ENCODE measurements at regions not wholly inside any gene's neighbourhood (a gene's known extent, or its start where the extent isn't known, plus 50 kb on each side); places are given as distances from the start of the nearest gene placed in this dataset.

- no peak for DNase-seq (ENCODE audit: low read depth)
These were observed 912.3 kb upstream of the SEL1L start for GRCh38 chr14:82445810-82446570.

- DNase-seq (ENCODE audit: low read depth) = no peak
These were observed 913.9 kb upstream of the SEL1L start for GRCh38 chr14:82447586-82447985.

- no peak for DNase-seq (ENCODE audit: low read depth)
These were observed 916.3 kb upstream of the SEL1L start for GRCh38 chr14:82449926-82450468.

- DNase-seq (ENCODE audit: low read depth) = no peak
These were observed 918.0 kb upstream of the SEL1L start for GRCh38 chr14:82451675-82452074.

- no peak for DNase-seq (ENCODE audit: low read depth)
These were observed 948.7 kb upstream of the SEL1L start for GRCh38 chr14:82482345-82482744.

GRCh38 chr14:82488473-82488872 lies 954.8 kb upstream of the SEL1L start:
- DNase-seq (ENCODE audit: low read depth) = no peak

- DNase-seq (ENCODE audit: low read depth) = no peak
These were observed 956.7 kb upstream of the SEL1L start for GRCh38 chr14:82490397-82490796.

- DNase-seq (ENCODE audit: low read depth) = no peak
These were observed 958.5 kb upstream of the SEL1L start for GRCh38 chr14:82492157-82492556.

GRCh38 chr14:82500222-82500621 lies 966.6 kb upstream of the SEL1L start:
- DNase-seq (ENCODE audit: low read depth) = no peak

GRCh38 chr14:82501554-82501953 lies 967.9 kb upstream of the SEL1L start:
- no peak for DNase-seq (ENCODE audit: low read depth)

- DNase-seq (ENCODE audit: low read depth) = no peak
These were observed 968.4 kb upstream of the SEL1L start for GRCh38 chr14:82502043-82502442.

- no peak for DNase-seq (ENCODE audit: low read depth)
These were observed 971.2 kb upstream of the SEL1L start for GRCh38 chr14:82504894-82505293.

GRCh38 chr14:82510007-82510406 lies 976.4 kb upstream of the SEL1L start:
- DNase-seq (ENCODE audit: low read depth) = no peak

- no peak for DNase-seq (ENCODE audit: low read depth)
These were observed 977.7 kb upstream of the SEL1L start for GRCh38 chr14:82511399-82511798.

- no peak for DNase-seq (ENCODE audit: low read depth)
These were observed 987.1 kb upstream of the SEL1L start for GRCh38 chr14:82520765-82521164.

GRCh38 chr14:82521191-82521590 lies 987.5 kb upstream of the SEL1L start:
- DNase-seq (ENCODE audit: low read depth) = no peak

- DNase-seq (ENCODE audit: low read depth) = no peak
These were observed 994.4 kb upstream of the SEL1L start for GRCh38 chr14:82528016-82528415.

- no peak for DNase-seq (ENCODE audit: low read depth)
These were observed 999.7 kb upstream of the SEL1L start for GRCh38 chr14:82533351-82533750.

GRCh38 chr14:82536566-82536965 lies 1002.9 kb upstream of the SEL1L start:
- DNase-seq (ENCODE audit: low read depth) = no peak

GRCh38 chr14:82537831-82538230 lies 1004.2 kb upstream of the SEL1L start:
- DNase-seq (ENCODE audit: low read depth) = no peak

- DNase-seq (ENCODE audit: low read depth) = no peak
These were observed 1012.7 kb upstream of the SEL1L start for GRCh38 chr14:82546401-82546800.

GRCh38 chr14:82549306-82549990 lies 1015.8 kb upstream of the SEL1L start:
- no peak for DNase-seq (ENCODE audit: low read depth)

GRCh38 chr14:82562881-82563280 lies 1029.2 kb upstream of the SEL1L start:
- no peak for DNase-seq (ENCODE audit: low read depth)

Data from RPMI7951 (cell line).